ENCODE measurements at regions not wholly inside any gene's neighbourhood (a gene's known extent, or its start where the extent isn't known, plus 50 kb on each side); places are given as distances from the start of the nearest gene placed in this dataset.

DNA sequence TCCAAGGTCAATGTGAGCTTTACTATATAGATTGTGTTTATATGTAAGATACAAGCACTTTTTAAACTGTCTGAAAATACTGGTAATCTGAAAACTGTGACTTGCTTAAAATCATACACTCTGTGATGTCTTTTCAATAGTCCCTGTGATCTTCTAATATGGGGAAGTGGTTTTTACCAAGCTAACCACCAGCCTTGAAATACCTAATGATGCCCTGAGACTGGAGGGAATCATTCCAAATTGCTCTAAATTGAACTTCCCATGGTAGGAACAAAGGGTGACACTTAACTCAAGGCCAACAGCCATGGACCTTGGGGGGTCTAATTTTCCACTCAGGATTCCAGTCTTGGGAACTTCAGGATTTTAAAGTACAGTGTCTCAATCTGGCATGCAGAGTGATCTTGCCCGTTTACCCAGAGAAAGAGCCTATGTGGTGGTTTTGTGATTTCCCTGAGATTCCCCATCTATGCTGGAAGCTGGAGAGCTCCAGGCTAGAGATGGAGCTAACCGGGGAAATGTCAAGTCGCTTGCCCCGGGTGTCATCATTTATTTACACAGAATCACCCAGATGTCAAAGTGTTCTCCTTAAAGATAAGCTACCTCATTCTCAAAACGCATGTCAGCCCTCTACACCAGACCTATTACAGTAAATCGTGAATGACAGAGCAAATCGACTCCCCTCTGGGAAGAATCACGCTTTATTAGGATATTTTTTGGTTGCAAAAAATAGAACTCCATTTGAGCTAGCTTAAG, 198.5 kb downstream of the SP3 start:
- Histone ChIP-seq H3K4me1 (ENCODE audit: insufficient read depth, low read length, poor library complexity, severe bottlenecking) (no peaks in the 10 kb centered on the region), H3F3A (ENCODE audit: low read depth) (no peaks in the 10 kb centered on the region), H3K4me2 (ENCODE audit: low read depth, low read length, poor library complexity, severe bottlenecking) (no peak overlapping the region), H3K9me3 (ENCODE audit: insufficient read depth, low read depth, low read length) (no peaks in the 10 kb centered on the region), H3K4me3 (ENCODE audit: low read length, poor library complexity, severe bottlenecking) (no peak overlapping the region), H4K20me1 (ENCODE audit: insufficient read depth, low read length, poor library complexity, severe bottlenecking) (no peaks in the 10 kb centered on the region), H3K9ac (ENCODE audit: low read depth, low read length, poor library complexity, severe bottlenecking) (no peak overlapping the region), H2AFZ (ENCODE audit: low read length) (no peak overlapping the region), H3K27me3 (ENCODE audit: insufficient read depth, low read length, poor library complexity, severe bottlenecking) (no peaks in the 10 kb centered on the region), H3K79me2 (ENCODE audit: insufficient read depth, low read length) (no peaks in the 10 kb centered on the region), H3K36me3 (ENCODE audit: insufficient read depth, low read length) (no peaks in the 10 kb centered on the region), H3K9me2 (replicated peaks; ENCODE audit: low read depth, low read length) (no peaks in the 10 kb centered on the region)
- TF ChIP-seq, protein P1, sequence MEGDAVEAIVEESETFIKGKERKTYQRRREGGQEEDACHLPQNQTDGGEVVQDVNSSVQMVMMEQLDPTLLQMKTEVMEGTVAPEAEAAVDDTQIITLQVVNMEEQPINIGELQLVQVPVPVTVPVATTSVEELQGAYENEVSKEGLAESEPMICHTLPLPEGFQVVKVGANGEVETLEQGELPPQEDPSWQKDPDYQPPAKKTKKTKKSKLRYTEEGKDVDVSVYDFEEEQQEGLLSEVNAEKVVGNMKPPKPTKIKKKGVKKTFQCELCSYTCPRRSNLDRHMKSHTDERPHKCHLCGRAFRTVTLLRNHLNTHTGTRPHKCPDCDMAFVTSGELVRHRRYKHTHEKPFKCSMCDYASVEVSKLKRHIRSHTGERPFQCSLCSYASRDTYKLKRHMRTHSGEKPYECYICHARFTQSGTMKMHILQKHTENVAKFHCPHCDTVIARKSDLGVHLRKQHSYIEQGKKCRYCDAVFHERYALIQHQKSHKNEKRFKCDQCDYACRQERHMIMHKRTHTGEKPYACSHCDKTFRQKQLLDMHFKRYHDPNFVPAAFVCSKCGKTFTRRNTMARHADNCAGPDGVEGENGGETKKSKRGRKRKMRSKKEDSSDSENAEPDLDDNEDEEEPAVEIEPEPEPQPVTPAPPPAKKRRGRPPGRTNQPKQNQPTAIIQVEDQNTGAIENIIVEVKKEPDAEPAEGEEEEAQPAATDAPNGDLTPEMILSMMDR (conservative IDR thresholded peaks at IDR 0.05; ENCODE audit: low read length) = no peak
- no peak for TF ChIP-seq EZH2phosphoT487 (IDR thresholded peaks at IDR 0.05; ENCODE audit: borderline replicate concordance)

DNA sequence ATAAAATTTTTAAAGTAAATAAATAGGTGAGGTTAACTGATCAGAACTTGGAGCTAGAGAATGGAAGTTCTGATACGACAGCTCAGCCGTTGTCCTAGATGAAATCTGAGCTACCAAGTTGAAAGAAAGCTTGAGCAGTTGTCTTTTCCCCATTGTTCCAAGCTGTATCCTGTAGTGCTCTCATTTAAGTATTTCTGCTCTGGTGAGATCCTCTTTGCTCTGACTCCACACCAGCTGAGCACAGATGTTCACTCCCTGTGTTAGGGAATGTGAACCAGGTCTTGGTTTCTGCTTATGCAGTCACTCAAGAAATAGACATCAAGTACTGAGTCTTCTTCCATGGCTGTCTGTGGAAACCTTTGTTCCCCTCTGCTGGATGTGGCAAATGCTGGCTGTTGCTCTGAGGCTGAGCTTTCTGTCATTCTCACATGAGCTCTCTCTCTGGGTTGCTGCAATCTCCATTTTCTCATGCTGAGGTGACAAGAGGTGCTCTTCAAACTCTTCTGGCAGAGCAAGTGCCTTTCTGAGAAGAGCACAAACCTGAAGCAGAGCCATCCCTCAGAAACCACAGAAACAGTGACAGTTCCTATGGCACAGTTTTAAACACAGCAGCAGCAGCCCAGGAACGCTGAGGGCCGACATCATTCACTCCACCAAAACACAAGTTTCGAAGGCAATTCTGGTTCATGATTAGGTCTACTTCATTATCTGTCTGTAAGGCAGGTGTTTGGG, 194.1 kb downstream of the SP3 start:
- Histone ChIP-seq H4K20me1 (ENCODE audit: insufficient read depth, low read length, poor library complexity, severe bottlenecking) (no peaks in the 10 kb centered on the region), H3K9ac (ENCODE audit: low read depth, low read length, poor library complexity, severe bottlenecking) (no peak overlapping the region), H3K4me1 (ENCODE audit: insufficient read depth, low read length, poor library complexity, severe bottlenecking) (no peaks in the 10 kb centered on the region), H2AFZ (ENCODE audit: low read length) (no peak overlapping the region), H3K79me2 (ENCODE audit: insufficient read depth, low read length) (no peaks in the 10 kb centered on the region), H3K27me3 (ENCODE audit: insufficient read depth, low read length, poor library complexity, severe bottlenecking) (no peaks in the 10 kb centered on the region), H3F3A (ENCODE audit: low read depth) (no peaks in the 10 kb centered on the region), H3K9me2 (replicated peaks; ENCODE audit: low read depth, low read length) (no peaks in the 10 kb centered on the region), H3K4me3 (ENCODE audit: low read length, poor library complexity, severe bottlenecking) (no peak overlapping the region), H3K9me3 (ENCODE audit: insufficient read depth, low read depth, low read length) (no peaks in the 10 kb centered on the region), H3K4me2 (ENCODE audit: low read depth, low read length, poor library complexity, severe bottlenecking) (no peak overlapping the region), H3K36me3 (ENCODE audit: insufficient read depth, low read length) (no peaks in the 10 kb centered on the region)
- TF ChIP-seq, protein P1 (conservative IDR thresholded peaks at IDR 0.05; ENCODE audit: low read length) = no peak

DNA sequence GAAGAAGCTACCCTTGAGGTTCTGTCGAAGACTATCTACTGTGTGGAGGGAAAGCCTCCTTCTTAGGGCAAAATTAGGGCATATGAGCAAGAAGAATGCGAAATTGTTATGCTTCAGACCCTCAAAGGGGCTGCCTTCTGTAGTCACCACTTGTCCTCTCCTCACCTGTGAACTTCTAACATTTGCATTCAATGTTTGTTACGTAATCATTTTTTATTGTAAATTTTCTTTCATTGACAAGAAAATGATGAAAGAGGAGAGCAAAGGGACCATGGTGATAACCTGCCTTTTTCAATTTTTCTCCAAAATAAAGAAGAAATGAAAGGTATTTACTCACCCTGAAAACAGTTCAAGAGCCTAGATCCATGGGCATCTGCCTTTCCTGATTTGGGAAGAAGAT, 193.0 kb downstream of the SP3 start:
- Histone ChIP-seq H3K4me2 (ENCODE audit: low read depth, low read length, poor library complexity, severe bottlenecking) (no peak overlapping the region), H3F3A (ENCODE audit: low read depth) (no peaks in the 10 kb centered on the region), H2AFZ (ENCODE audit: low read length) (no peak overlapping the region), H3K79me2 (ENCODE audit: insufficient read depth, low read length) (no peaks in the 10 kb centered on the region), H3K36me3 (ENCODE audit: insufficient read depth, low read length) (no peaks in the 10 kb centered on the region), H3K4me1 (ENCODE audit: insufficient read depth, low read length, poor library complexity, severe bottlenecking) (no peaks in the 10 kb centered on the region), H3K9ac (ENCODE audit: low read depth, low read length, poor library complexity, severe bottlenecking) (no peak overlapping the region), H3K4me3 (ENCODE audit: low read length, poor library complexity, severe bottlenecking) (no peak overlapping the region), H4K20me1 (ENCODE audit: insufficient read depth, low read length, poor library complexity, severe bottlenecking) (no peaks in the 10 kb centered on the region), H3K27me3 (ENCODE audit: insufficient read depth, low read length, poor library complexity, severe bottlenecking) (no peaks in the 10 kb centered on the region), H3K9me3 (ENCODE audit: insufficient read depth, low read depth, low read length) (no peaks in the 10 kb centered on the region), H3K9me2 (replicated peaks; ENCODE audit: low read depth, low read length) (no peaks in the 10 kb centered on the region)
- TF ChIP-seq EZH2phosphoT487 (IDR thresholded peaks at IDR 0.05; ENCODE audit: borderline replicate concordance) = no peak
- TF ChIP-seq, protein P1 (conservative IDR thresholded peaks at IDR 0.05; ENCODE audit: low read length) = no peak
